ENCODE measurements at regions not wholly inside any gene's neighbourhood (a gene's known extent, or its start where the extent isn't known, plus 50 kb on each side); places are given as distances from the start of the nearest gene placed in this dataset.

- Histone ChIP-seq H3K27ac (replicated peaks; ENCODE audit: low read length) (no peak overlapping the region), H3K9ac (ENCODE audit: low read depth, low read length, poor library complexity) (no peak overlapping the region), H2AFZ (ENCODE audit: low read length) (no peak overlapping the region)
These were observed 80.8 kb upstream of the PIK3R1 start for GRCh38 chr5:68134669-68135313.

GRCh38 chr5:68134033-68134668 is 81.4 kb upstream of the PIK3R1 start:
- no peak overlapping the region for H2AK5ac ChIP-seq (ENCODE audit: low read depth, low read length)
- no peaks in the 10 kb centered on the region for H3K9me3 ChIP-seq (replicated peaks in 1 of 2; ENCODE audit: control insufficient read depth in 2 of 2, insufficient read depth in 1 of 2, low read depth in 1 of 2, low read length in 2 of 2)
- WGBS, 2 donors (ENCODE audit: extremely low coverage in 2 of 2, insufficient read length in 2 of 2, insufficient replicate concordance in 1 of 2): no CpG with 5 or more reads among the region's 10 CpGs
- H3K4me2 ChIP-seq (ENCODE audit: insufficient read depth, low read length, poor library complexity, severe bottlenecking): no peak overlapping the region
- no peak for DNase-seq (ENCODE audit: low spot score)
- no peaks in the 10 kb centered on the region for H3K79me1 ChIP-seq (ENCODE audit: low read depth, low read length)
- no peak overlapping the region for H3K27ac ChIP-seq (replicated peaks; ENCODE audit: low read length)
- no peaks in the 10 kb centered on the region for H3K27me3 ChIP-seq (ENCODE audit: control insufficient read depth in 3 of 3, insufficient read depth in 3 of 3, low read depth in 1 of 3, low read length in 3 of 3)
- H3K36me3 ChIP-seq (replicated peaks in 1 of 2; ENCODE audit: control insufficient read depth in 2 of 2, insufficient read depth in 2 of 2, low read length in 2 of 2): no peaks in the 10 kb centered on the region
- no peak overlapping the region for H3K4ac ChIP-seq (ENCODE audit: low read length)
- no peak overlapping the region for H3K14ac ChIP-seq (ENCODE audit: low read length)
- no peak overlapping the region for H3K9ac ChIP-seq (ENCODE audit: low read depth, low read length, poor library complexity)
- H3K4me3 ChIP-seq (ENCODE audit: low read length in 2 of 2): no peak overlapping the region
- no peak overlapping the region for H4K8ac ChIP-seq (ENCODE audit: low read depth, low read length)
- no peaks in the 10 kb centered on the region for H3K4me1 ChIP-seq (ENCODE audit: control insufficient read depth in 2 of 2, insufficient read depth in 1 of 2, low read depth in 1 of 2, low read length in 2 of 2)
- no peak overlapping the region for H3K18ac ChIP-seq (ENCODE audit: low read length)
- no peak overlapping the region for H2BK12ac ChIP-seq (ENCODE audit: low read length)
- no peak overlapping the region for H2BK5ac ChIP-seq (ENCODE audit: low read length)
- no peak overlapping the region for H2BK15ac ChIP-seq (ENCODE audit: low read length)
- H2AFZ ChIP-seq (ENCODE audit: low read length): no peak overlapping the region
- H4K91ac ChIP-seq (ENCODE audit: low read depth, low read length, poor library complexity): no peak overlapping the region
- H3K23ac ChIP-seq (ENCODE audit: low read depth, low read length, poor library complexity): no peak overlapping the region
- no peak overlapping the region for H2BK120ac ChIP-seq (ENCODE audit: low read depth, low read length)

More at GRCh38 chr5:68134669-68135313, 80.8 kb upstream of the PIK3R1 start:
- Histone ChIP-seq H2BK5ac (ENCODE audit: low read length) (no peak overlapping the region), H2BK12ac (ENCODE audit: low read length) (no peak overlapping the region), H4K8ac (ENCODE audit: low read depth, low read length) (no peak overlapping the region), H3K4me1 (ENCODE audit: control insufficient read depth in 2 of 2, insufficient read depth in 1 of 2, low read depth in 1 of 2, low read length in 2 of 2) (no peaks in the 10 kb centered on the region), H4K91ac (ENCODE audit: low read depth, low read length, poor library complexity) (no peak overlapping the region), H3K36me3 (replicated peaks in 1 of 2; ENCODE audit: control insufficient read depth in 2 of 2, insufficient read depth in 2 of 2, low read length in 2 of 2) (no peaks in the 10 kb centered on the region), H3K23ac (ENCODE audit: low read depth, low read length, poor library complexity) (no peak overlapping the region), H3K4me2 (ENCODE audit: insufficient read depth, low read length, poor library complexity, severe bottlenecking) (no peak overlapping the region), H3K27me3 (ENCODE audit: control insufficient read depth in 3 of 3, insufficient read depth in 3 of 3, low read depth in 1 of 3, low read length in 3 of 3) (no peaks in the 10 kb centered on the region), H3K14ac (ENCODE audit: low read length) (no peak overlapping the region), H2BK120ac (ENCODE audit: low read depth, low read length) (no peak overlapping the region), H2BK15ac (ENCODE audit: low read length) (no peak overlapping the region), H3K79me1 (ENCODE audit: low read depth, low read length) (no peaks in the 10 kb centered on the region), H2AK5ac (ENCODE audit: low read depth, low read length) (no peak overlapping the region), H3K4me3 (ENCODE audit: low read length in 2 of 2) (no peak overlapping the region), H3K4ac (ENCODE audit: low read length) (no peak overlapping the region), H3K9me3 (replicated peaks in 1 of 2; ENCODE audit: control insufficient read depth in 2 of 2, insufficient read depth in 1 of 2, low read depth in 1 of 2, low read length in 2 of 2) (no peaks in the 10 kb centered on the region), H3K18ac (ENCODE audit: low read length) (no peak overlapping the region)
- no peak for DNase-seq (ENCODE audit: low spot score)
- WGBS, 2 donors (ENCODE audit: extremely low coverage in 2 of 2, insufficient read length in 2 of 2, insufficient replicate concordance in 1 of 2): no CpG with 5 or more reads among the region's 5 CpGs

- no peak overlapping the region for H2AK5ac ChIP-seq (ENCODE audit: low read depth, low read length)
- H3K36me3 ChIP-seq (replicated peaks in 1 of 2; ENCODE audit: control insufficient read depth in 2 of 2, insufficient read depth in 2 of 2, low read length in 2 of 2): no peaks in the 10 kb centered on the region
- WGBS, 2 donors (ENCODE audit: extremely low coverage in 2 of 2, insufficient read length in 2 of 2, insufficient replicate concordance in 1 of 2): no CpG with 5 or more reads among the region's 2 CpGs
- no peak overlapping the region for H2BK120ac ChIP-seq (ENCODE audit: low read depth, low read length)
- H3K4me3 ChIP-seq (ENCODE audit: low read length in 2 of 2): no peak overlapping the region
- no peak for DNase-seq (ENCODE audit: low spot score)
- H3K14ac ChIP-seq (ENCODE audit: low read length): no peak overlapping the region
- no peak overlapping the region for H3K9ac ChIP-seq (ENCODE audit: low read depth, low read length, poor library complexity)
- H3K79me1 ChIP-seq (ENCODE audit: low read depth, low read length): no peaks in the 10 kb centered on the region
- no peak overlapping the region for H3K4me2 ChIP-seq (ENCODE audit: insufficient read depth, low read length, poor library complexity, severe bottlenecking)
- no peaks in the 10 kb centered on the region for H3K4me1 ChIP-seq (ENCODE audit: control insufficient read depth in 2 of 2, insufficient read depth in 1 of 2, low read depth in 1 of 2, low read length in 2 of 2)
- H3K27ac ChIP-seq (replicated peaks; ENCODE audit: low read length): no peak overlapping the region
- no peaks in the 10 kb centered on the region for H3K27me3 ChIP-seq (ENCODE audit: control insufficient read depth in 3 of 3, insufficient read depth in 3 of 3, low read depth in 1 of 3, low read length in 3 of 3)
- no peak overlapping the region for H2AFZ ChIP-seq (ENCODE audit: low read length)
- H2BK5ac ChIP-seq (ENCODE audit: low read length): no peak overlapping the region
- no peak overlapping the region for H2BK15ac ChIP-seq (ENCODE audit: low read length)
- H3K4ac ChIP-seq (ENCODE audit: low read length): no peak overlapping the region
- H3K18ac ChIP-seq (ENCODE audit: low read length): no peak overlapping the region
- no peak overlapping the region for H2BK12ac ChIP-seq (ENCODE audit: low read length)
- H4K8ac ChIP-seq (ENCODE audit: low read depth, low read length): no peak overlapping the region
- no peaks in the 10 kb centered on the region for H3K9me3 ChIP-seq (replicated peaks in 1 of 2; ENCODE audit: control insufficient read depth in 2 of 2, insufficient read depth in 1 of 2, low read depth in 1 of 2, low read length in 2 of 2)
- H4K91ac ChIP-seq (ENCODE audit: low read depth, low read length, poor library complexity): no peak overlapping the region
- no peak overlapping the region for H3K23ac ChIP-seq (ENCODE audit: low read depth, low read length, poor library complexity)
These were observed 85.3 kb upstream of the PIK3R1 start for GRCh38 chr5:68130253-68130652.

DNA sequence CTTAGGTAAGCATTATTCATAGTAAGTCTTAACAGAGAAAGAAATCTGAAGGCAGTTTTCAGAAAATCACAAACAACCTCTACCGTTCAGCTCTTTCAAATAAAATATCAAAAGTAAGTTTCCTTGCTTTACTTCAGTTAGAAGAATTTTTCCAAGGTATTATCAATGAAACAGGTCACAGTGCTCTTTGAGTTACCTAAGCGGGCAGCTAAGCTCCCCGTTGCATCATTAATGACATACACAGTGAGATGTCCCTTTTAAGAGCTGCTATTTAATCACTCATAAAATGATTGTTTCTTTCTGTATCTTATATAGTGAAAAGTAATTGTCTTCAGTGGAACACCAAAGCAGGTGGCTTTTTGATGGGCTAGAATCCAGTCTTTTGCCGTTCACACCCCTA is 86.2 kb upstream of the PIK3R1 start:
- no peak overlapping the region for H3K27ac ChIP-seq (replicated peaks; ENCODE audit: low read length)
- no peak overlapping the region for H2BK120ac ChIP-seq (ENCODE audit: low read depth, low read length)
- no peak for DNase-seq (ENCODE audit: low spot score)
- no peak overlapping the region for H3K14ac ChIP-seq (ENCODE audit: low read length)
- no peak overlapping the region for H2BK12ac ChIP-seq (ENCODE audit: low read length)
- H3K9ac ChIP-seq (ENCODE audit: low read depth, low read length, poor library complexity): no peak overlapping the region
- H4K91ac ChIP-seq (ENCODE audit: low read depth, low read length, poor library complexity): no peak overlapping the region
- no peaks in the 10 kb centered on the region for H3K27me3 ChIP-seq (ENCODE audit: control insufficient read depth in 3 of 3, insufficient read depth in 3 of 3, low read depth in 1 of 3, low read length in 3 of 3)
- H4K8ac ChIP-seq (ENCODE audit: low read depth, low read length): no peak overlapping the region
- no peaks in the 10 kb centered on the region for H3K4me1 ChIP-seq (ENCODE audit: control insufficient read depth in 2 of 2, insufficient read depth in 1 of 2, low read depth in 1 of 2, low read length in 2 of 2)
- H3K23ac ChIP-seq (ENCODE audit: low read depth, low read length, poor library complexity): no peak overlapping the region
- H2BK15ac ChIP-seq (ENCODE audit: low read length): no peak overlapping the region
- H3K4ac ChIP-seq (ENCODE audit: low read length): no peak overlapping the region
- no peak overlapping the region for H3K18ac ChIP-seq (ENCODE audit: low read length)
- no peak overlapping the region for H2BK5ac ChIP-seq (ENCODE audit: low read length)
- no peaks in the 10 kb centered on the region for H3K79me1 ChIP-seq (ENCODE audit: low read depth, low read length)
- no peak overlapping the region for H2AFZ ChIP-seq (ENCODE audit: low read length)
- WGBS, 2 donors (ENCODE audit: extremely low coverage in 2 of 2, insufficient read length in 2 of 2, insufficient replicate concordance in 1 of 2): no CpG with 5 or more reads among the region's 4 CpGs
- H3K9me3 ChIP-seq (replicated peaks in 1 of 2; ENCODE audit: control insufficient read depth in 2 of 2, insufficient read depth in 1 of 2, low read depth in 1 of 2, low read length in 2 of 2): no peaks in the 10 kb centered on the region
- no peak overlapping the region for H3K4me2 ChIP-seq (ENCODE audit: insufficient read depth, low read length, poor library complexity, severe bottlenecking)
- H3K4me3 ChIP-seq (ENCODE audit: low read length in 2 of 2): no peak overlapping the region
- no peak overlapping the region for H2AK5ac ChIP-seq (ENCODE audit: low read depth, low read length)
- no peaks in the 10 kb centered on the region for H3K36me3 ChIP-seq (replicated peaks in 1 of 2; ENCODE audit: control insufficient read depth in 2 of 2, insufficient read depth in 2 of 2, low read length in 2 of 2)
